Thyroid gland (tissue), 4 donors: ENCODE measurements at regions not wholly inside any gene's neighbourhood (a gene's known extent, or its start where the extent isn't known, plus 50 kb on each side); places are given as distances from the start of the nearest gene placed in this dataset.

ENCODE experiments used
- DNase-seq, 2 donors: peaks; one replicate each; pipeline ENCODE4 v3.0.0-alpha.2; 2019
- H3K27ac ChIP-seq, 3 donors: fragments of 200-600 bp; sonication (generic); 1 replicate in 2 of 3; 2 replicates in 1 of 3; pipeline ENCODE4 v1.5.1; 2016 to 2019; ENCODE audit warnings: mild to moderate bottlenecking in 1 of 3, moderate library complexity in 1 of 3
- H3K27me3 ChIP-seq: fragments of 200-600 bp; sonication (generic); one replicate; pipeline ENCODE4 v1.5.1; 2019
- H3K36me3 ChIP-seq, 2 donors: fragments of 200-600 bp; sonication (generic); one replicate each; pipeline ENCODE4 v1.5.1; 2016 to 2019
- H3K4me1 ChIP-seq, 2 donors: fragments of 200-600 bp; sonication (generic); one replicate each; pipeline ENCODE4 v1.5.1; 2017 to 2019
- H3K4me3 ChIP-seq, 3 donors: fragments of 200-600 bp; sonication (generic); replicated peaks in 1 of 3; 1 replicate in 2 of 3; 2 replicates in 1 of 3; pipeline ENCODE4 v1.5.1; 2016; ENCODE audit warnings: mild to moderate bottlenecking in 1 of 3
- H3K9me3 ChIP-seq: fragments of 200-600 bp; sonication (generic); one replicate; pipeline ENCODE4 v1.5.1; 2017
- CTCF ChIP-seq, 6 experiments: fragments of 200-600 bp in 3 of 6; fragments of 450-650 bp in 3 of 6; sonication (generic) in 3 of 6; IDR thresholded peaks; one replicate each; pipeline ENCODE4 v1.5.1; 2016 to 2019; ENCODE audit warnings: antibody characterized with exemption in 6 of 6, mild to moderate bottlenecking in 2 of 6, inconsistent platforms in 1 of 6, moderate library complexity in 1 of 6
- POLR2A ChIP-seq, 2 donors: fragments of 450-650 bp; IDR thresholded peaks; one replicate each; pipeline ENCODE4 v1.6.1; 2017; ENCODE audit warnings: antibody characterized with exemption in 2 of 2, mild to moderate bottlenecking in 2 of 2, moderate library complexity in 1 of 2
- WGBS, 2 donors: methylation state at CpG; one replicate each; pipeline ENCODE4 v1.1.5; 2017; 5-methylcytosine and 5-hydroxymethylcytosine counted together
- intact Hi-C: fragments of 100-400 bp; cut with DNase I; formaldehyde crosslinking; loops from one replicate; pipeline ENCODE4 v1.15.1; 2023

GRCh38 chr4:154958121-154958520 is 177.0 kb downstream of the RBM46 start:
- DNase-seq, result no peak
- Histone ChIP-seq H3K4me3 (no peak overlapping the region), H3K27ac (no peak overlapping the region), H3K9me3 (no peaks in the 10 kb centered on the region), H3K4me1 (peaks cover 0 to 4% of the 10 kb centered on the region in 2 donors), H3K36me3 (no peaks in the 10 kb centered on the region), H3K27me3 (no peaks in the 10 kb centered on the region)
- TF ChIP-seq POLR2A (IDR thresholded peaks at IDR 0.05) (no peak), CTCF (IDR thresholded peaks at IDR 0.05) (no peak)
- intact Hi-C loops, result no loop called here

GRCh38 chr4:154958621-154959358 is 177.7 kb downstream of the RBM46 start:
- no peak for TF ChIP-seq CTCF (IDR thresholded peaks at IDR 0.05)
- TF ChIP-seq POLR2A (IDR thresholded peaks at IDR 0.05), result no peak
- H3K4me1 ChIP-seq, result peaks cover 0 to 4% of the 10 kb centered on the region in 2 donors
- no peaks in the 10 kb centered on the region for H3K9me3 ChIP-seq
- H3K27me3 ChIP-seq, result no peaks in the 10 kb centered on the region
- H3K4me3 ChIP-seq, result no peak overlapping the region
- H3K36me3 ChIP-seq, result no peaks in the 10 kb centered on the region
- DNase-seq, result peak; percentile 87 to 90
- intact Hi-C loops, result no loop called here
- peak overlapping the region in 1 of 3 donors; percentile 34 for H3K27ac ChIP-seq
- WGBS, 2 donors, result 3 to 13% methylated on average over 2 of the region's 2 CpGs

- no peaks in the 10 kb centered on the region for H3K27me3 ChIP-seq
- TF ChIP-seq POLR2A (IDR thresholded peaks at IDR 0.05) (no peak), CTCF (IDR thresholded peaks at IDR 0.05) (no peak)
Measured at GRCh38 chr4:154959756-154960155, 178.7 kb downstream of the RBM46 start.

GRCh38 chr4:154960476-154960875 is 179.4 kb downstream of the RBM46 start:
- Histone ChIP-seq H3K4me1 (peaks cover 0 to 4% of the 10 kb centered on the region in 2 donors), H3K36me3 (no peaks in the 10 kb centered on the region), H3K27ac (no peak overlapping the region), H3K4me3 (no peak overlapping the region), H3K27me3 (no peaks in the 10 kb centered on the region), H3K9me3 (no peaks in the 10 kb centered on the region)
- WGBS, 2 donors, result 91% methylated on average over 4 of the region's 4 CpGs
- intact Hi-C loops, result no loop called here
- no peak for TF ChIP-seq CTCF (IDR thresholded peaks at IDR 0.05)
- no peak for TF ChIP-seq POLR2A (IDR thresholded peaks at IDR 0.05)
- DNase-seq, result no peak

More at GRCh38 chr4:154959756-154960155, 178.7 kb downstream of the RBM46 start:
- WGBS, 2 donors, result 97 to 100% methylated on average over 2 of the region's 2 CpGs
- DNase-seq, result no peak
- Histone ChIP-seq H3K4me1 (peaks cover 0 to 4% of the 10 kb centered on the region in 2 donors), H3K4me3 (no peak overlapping the region), H3K27ac (no peak overlapping the region), H3K36me3 (no peaks in the 10 kb centered on the region), H3K9me3 (no peaks in the 10 kb centered on the region)
- intact Hi-C loops, result no loop called here

GRCh38 chr4:154961263-154961662 is 180.2 kb downstream of the RBM46 start:
- intact Hi-C loops, result no loop called here
- TF ChIP-seq POLR2A (IDR thresholded peaks at IDR 0.05), result no peak
- TF ChIP-seq CTCF (IDR thresholded peaks at IDR 0.05), result no peak
- Histone ChIP-seq H3K4me3 (no peak overlapping the region), H3K27ac (no peak overlapping the region), H3K27me3 (no peaks in the 10 kb centered on the region), H3K36me3 (no peaks in the 10 kb centered on the region), H3K4me1 (peaks cover 0 to 4% of the 10 kb centered on the region in 2 donors), H3K9me3 (no peaks in the 10 kb centered on the region)
- WGBS, 2 donors, result 56 to 63% methylated on average over 1 of the region's 1 CpG
- DNase-seq, result no peak
